ENCODE measurements at regions not wholly inside any gene's neighbourhood (a gene's known extent, or its start where the extent isn't known, plus 50 kb on each side); places are given as distances from the start of the nearest gene placed in this dataset.

- no peak for TF ChIP-seq CTCF (IDR thresholded peaks at IDR 0.05; ENCODE audit: low read depth, low read length, missing control alignments)
- DNase-seq (ENCODE audit: low read depth) = no peak
- H3K4me3 ChIP-seq (ENCODE audit: low read depth, low read length) = no peak overlapping the region
Observed at GRCh38 chr12:124194264-124194892, 100.5 kb upstream of the RFLNA start.

GRCh38 chr12:124194893-124195566 lies 99.9 kb upstream of the RFLNA start:
- no peak for TF ChIP-seq CTCF (IDR thresholded peaks at IDR 0.05; ENCODE audit: low read depth, low read length, missing control alignments)
- H3K4me3 ChIP-seq (ENCODE audit: low read depth, low read length) = no peak overlapping the region
- DNase-seq (ENCODE audit: low read depth) = no peak

- TF ChIP-seq CTCF (IDR thresholded peaks at IDR 0.05; ENCODE audit: low read depth, low read length, missing control alignments) = no peak
- no peak overlapping the region for H3K4me3 ChIP-seq (ENCODE audit: low read depth, low read length)
- no peak for DNase-seq (ENCODE audit: low read depth)
Observed at GRCh38 chr12:124195567-124195942, 99.3 kb upstream of the RFLNA start.

- no peak overlapping the region for H3K4me3 ChIP-seq (ENCODE audit: low read depth, low read length)
- no peak for DNase-seq (ENCODE audit: low read depth)
- no peak for TF ChIP-seq CTCF (IDR thresholded peaks at IDR 0.05; ENCODE audit: low read depth, low read length, missing control alignments)
Observed at GRCh38 chr12:124196236-124196635, 98.7 kb upstream of the RFLNA start.

GRCh38 chr12:124201248-124201647 lies 93.6 kb upstream of the RFLNA start:
- DNase-seq (ENCODE audit: low read depth) = no peak
- no peak for TF ChIP-seq CTCF (IDR thresholded peaks at IDR 0.05; ENCODE audit: low read depth, low read length, missing control alignments)
- no peak overlapping the region for H3K4me3 ChIP-seq (ENCODE audit: low read depth, low read length)

- no peak for TF ChIP-seq CTCF (IDR thresholded peaks at IDR 0.05; ENCODE audit: low read depth, low read length, missing control alignments)
- DNase-seq (ENCODE audit: low read depth) = no peak
- no peak overlapping the region for H3K4me3 ChIP-seq (ENCODE audit: low read depth, low read length)
Observed at GRCh38 chr12:124203176-124203575, 91.7 kb upstream of the RFLNA start.

GRCh38 chr12:124205405-124205804 lies 89.5 kb upstream of the RFLNA start:
- TF ChIP-seq CTCF (IDR thresholded peaks at IDR 0.05; ENCODE audit: low read depth, low read length, missing control alignments) = no peak
- DNase-seq (ENCODE audit: low read depth) = no peak
- H3K4me3 ChIP-seq (ENCODE audit: low read depth, low read length) = no peak overlapping the region

Data from GM12864 (cell line).